Activated CD4-positive, alpha-beta T cell treated with anti-CD3 and anti-CD28 coated beads, Interleukin-2, amount 50 U/mL, for 1 hour (primary cell): ENCODE measurements at regions not wholly inside any gene's neighbourhood (a gene's known extent, or its start where the extent isn't known, plus 50 kb on each side); places are given as distances from the start of the nearest gene placed in this dataset.

ENCODE experiments used
- DNase-seq: peaks from one replicate; pipeline ENCODE4 v3.0.0-alpha.2; 2020

GRCh38 chr10:28054228-28054860 is 55.5 kb upstream of the ODAD2 start:
- DNase-seq = no peak

- DNase-seq = no peak
Measured at GRCh38 chr10:28049286-28049685, 50.4 kb upstream of the ODAD2 start.
